HG03439 (cell line): ENCODE measurements at regions not wholly inside any gene's neighbourhood (a gene's known extent, or its start where the extent isn't known, plus 50 kb on each side); places are given as distances from the start of the nearest gene placed in this dataset.
"Not testable (repeated sequence)": the region's sequence is repeated elsewhere in the genome, so short reads cannot be mapped to it uniquely, and the experiment has no call there.

Source experiments
- ATAC-seq: cut with Tn5 transposase; IDR thresholded peaks from one replicate; pipeline ENCODE4 v1.9.1; 2021; ENCODE audit warnings: mild to moderate bottlenecking, moderate library complexity; ENCODE audit not compliant: unreplicated experiment

GRCh38 chr10:36573246-36573645, 552.2 kb upstream of the ANKRD30A start:
- no peak for ATAC-seq

- ATAC-seq = no peak
Observed at GRCh38 chr10:36564433-36564832, 561.0 kb upstream of the ANKRD30A start.

GRCh38 chr10:36559412-36560400, 565.7 kb upstream of the ANKRD30A start:
- no peak for ATAC-seq

GRCh38 chr10:36556468-36556867, 568.9 kb upstream of the ANKRD30A start:
- ATAC-seq = no peak

- no peak for ATAC-seq
Observed at GRCh38 chr10:36555036-36555435, 570.4 kb upstream of the ANKRD30A start.

GRCh38 chr10:36547965-36548364, 577.4 kb upstream of the ANKRD30A start:
- ATAC-seq = no peak

GRCh38 chr10:36542493-36542892, 582.9 kb upstream of the ANKRD30A start:
- ATAC-seq = no peak

- ATAC-seq = no peak
Observed at GRCh38 chr10:36540611-36541010, 584.8 kb upstream of the ANKRD30A start.

- ATAC-seq = no peak
Observed at GRCh38 chr10:36538953-36539586, 586.3 kb upstream of the ANKRD30A start.

GRCh38 chr10:36534471-36535002, 590.9 kb upstream of the ANKRD30A start:
- peak; percentile 51 for ATAC-seq

GRCh38 chr10:36533861-36534260, 591.5 kb upstream of the ANKRD30A start:
- no peak for ATAC-seq

GRCh38 chr10:36533316-36533715, 592.1 kb upstream of the ANKRD30A start:
- no peak for ATAC-seq

- no peak for ATAC-seq
Observed at GRCh38 chr10:36531621-36532020, 593.8 kb upstream of the ANKRD30A start.

GRCh38 chr10:36526033-36526432, 599.4 kb upstream of the ANKRD30A start:
- no peak for ATAC-seq

- not testable (repeated sequence) for ATAC-seq
Observed at GRCh38 chr10:36524126-36524525, 601.3 kb upstream of the ANKRD30A start.

GRCh38 chr10:36519909-36520308, 605.5 kb upstream of the ANKRD30A start:
- ATAC-seq = no peak

GRCh38 chr10:36516281-36516680, 609.1 kb upstream of the ANKRD30A start:
- ATAC-seq = no peak

- ATAC-seq = no peak
Observed at GRCh38 chr10:36515319-36515718, 610.1 kb upstream of the ANKRD30A start.

GRCh38 chr10:36507715-36508114, 617.7 kb upstream of the ANKRD30A start:
- ATAC-seq = no peak

- ATAC-seq = no peak
Observed at GRCh38 chr10:36506697-36507496, 618.5 kb upstream of the ANKRD30A start.

GRCh38 chr10:36506261-36506660, 619.1 kb upstream of the ANKRD30A start:
- no peak for ATAC-seq
